ENCODE measurements at regions not wholly inside any gene's neighbourhood (a gene's known extent, or its start where the extent isn't known, plus 50 kb on each side); places are given as distances from the start of the nearest gene placed in this dataset.
"Not testable (repeated sequence)": the region's sequence is repeated elsewhere in the genome, so short reads cannot be mapped to it uniquely, and the experiment has no call there.

- H3K4me3 ChIP-seq (ENCODE audit: low read depth, low read length) = no peak overlapping the region
- ChIA-PET CTCF (interaction anchor here (2.1 kb wide), 1 partner anchor 735 kb away, joined by 5 read pairs; no protein-coding TSS in a partner anchor), POLR2A (no interaction called here)
- DNase-seq (ENCODE audit: low read depth, low spot score) = no peak
- TF ChIP-seq CTCF (IDR thresholded peaks at IDR 0.05; ENCODE audit: insufficient read depth, low read length, missing control alignments) = no peak
Measured at GRCh38 chr1:58964428-58964827, 180.6 kb upstream of the JUN start.

GRCh38 chr1:58964880-58965279, 181.0 kb upstream of the JUN start:
- CTCF ChIA-PET = interaction anchor here (2.1 kb wide), 1 partner anchor 735 kb away, joined by 5 read pairs; no protein-coding TSS in a partner anchor
- no peak for DNase-seq (ENCODE audit: low read depth, low spot score)

GRCh38 chr1:58966103-58966916, 182.5 kb upstream of the JUN start:
- no peak for DNase-seq (ENCODE audit: low read depth, low spot score)
- POLR2A ChIA-PET = no interaction called here
- TF ChIP-seq CTCF (IDR thresholded peaks at IDR 0.05; ENCODE audit: insufficient read depth, low read length, missing control alignments) = no peak
- no peak overlapping the region for H3K4me3 ChIP-seq (ENCODE audit: low read depth, low read length)
- CTCF ChIA-PET = interaction anchor here (2.1 kb wide), 1 partner anchor 733 kb away, joined by 5 read pairs; no protein-coding TSS in a partner anchor

More at GRCh38 chr1:58964880-58965279, 181.0 kb upstream of the JUN start:
- H3K4me3 ChIP-seq (ENCODE audit: low read depth, low read length) = no peak overlapping the region
- no peak for TF ChIP-seq CTCF (IDR thresholded peaks at IDR 0.05; ENCODE audit: insufficient read depth, low read length, missing control alignments)
- POLR2A ChIA-PET = no interaction called here

- ChIA-PET POLR2A (no interaction called here), CTCF (no interaction called here)
- DNase-seq (ENCODE audit: low read depth, low spot score) = no peak
Measured at GRCh38 chr1:58966917-58967740, 183.3 kb upstream of the JUN start.

GRCh38 chr1:58968360-58968952, 184.6 kb upstream of the JUN start:
- no peak overlapping the region for H3K4me3 ChIP-seq (ENCODE audit: low read depth, low read length)
- TF ChIP-seq CTCF (IDR thresholded peaks at IDR 0.05; ENCODE audit: insufficient read depth, low read length, missing control alignments) = no peak
- no peak for DNase-seq (ENCODE audit: low read depth, low spot score)
- POLR2A ChIA-PET = no interaction called here
- CTCF ChIA-PET = no interaction called here

More at GRCh38 chr1:58966917-58967740, 183.3 kb upstream of the JUN start:
- no peak for TF ChIP-seq CTCF (IDR thresholded peaks at IDR 0.05; ENCODE audit: insufficient read depth, low read length, missing control alignments)
- no peak overlapping the region for H3K4me3 ChIP-seq (ENCODE audit: low read depth, low read length)

GRCh38 chr1:58969176-58969575, 185.3 kb upstream of the JUN start:
- CTCF ChIA-PET; DNase-seq (ENCODE audit: low read depth, low spot score); POLR2A ChIA-PET; H3K4me3 ChIP-seq (ENCODE audit: low read depth, low read length): not testable (repeated sequence)
